OCI-LY3 (cell line): ENCODE measurements at regions not wholly inside any gene's neighbourhood (a gene's known extent, or its start where the extent isn't known, plus 50 kb on each side); places are given as distances from the start of the nearest gene placed in this dataset.

Experiments used
- H2AFZ ChIP-seq: fragments of 200-600, 300-600 bp; shearing (Covaris generic); 2 replicates; pipeline ENCODE4 v1.6.0; 2014; ENCODE audit warnings: antibody characterized with exemption, low read depth, low read length
- H3K27ac ChIP-seq: fragments of 200-600, 300-600 bp; sonication (generic); 2 replicates; pipeline ENCODE4 v1.5.1; 2014; ENCODE audit warnings: mild to moderate bottlenecking, low read length, moderate library complexity, mixed read lengths
- H3K27me3 ChIP-seq: fragments of 200-600, 300-600 bp; sonication (generic); 2 replicates; pipeline ENCODE4 v1.6.1; 2014; ENCODE audit warnings: low read depth, low read length, mixed read lengths
- H3K36me3 ChIP-seq: fragments of 200-600, 300-600 bp; sonication (generic); replicated peaks from 2 replicates; pipeline ENCODE3; 2014; ENCODE audit warnings: low read depth, low read length, mixed read lengths
- H3K4me1 ChIP-seq: fragments of 300-600, 200-600 bp; sonication (generic); 2 replicates; pipeline ENCODE4 v1.6.1; 2014; ENCODE audit warnings: low read length, mixed read lengths
- H3K4me2 ChIP-seq: fragments of 200-600, 300-600 bp; sonication (generic); 2 replicates; pipeline ENCODE4 v1.6.1; 2014; ENCODE audit warnings: low read length, mixed read lengths
- H3K4me3 ChIP-seq: fragments of 300-600, 200-600 bp; sonication (generic); 2 replicates; pipeline ENCODE4 v1.5.1; 2014; ENCODE audit warnings: antibody characterized with exemption, mild to moderate bottlenecking, low read length, moderate library complexity
- H3K79me2 ChIP-seq: fragments of 300-600, 200-600 bp; shearing (Covaris generic); 2 replicates; pipeline ENCODE4 v1.6.1; 2014; ENCODE audit warnings: mild to moderate bottlenecking, low read length, mixed read lengths
- H3K9ac ChIP-seq: fragments of 300-600, 200-600 bp; shearing (Covaris generic); 2 replicates; pipeline ENCODE4 v1.6.0; 2014; ENCODE audit warnings: mild to moderate bottlenecking, low read length, moderate library complexity
- H3K9me3 ChIP-seq: fragments of 200-600, 300-600 bp; shearing (Covaris generic); 2 replicates; pipeline ENCODE4 v1.6.1; 2014; ENCODE audit warnings: low read length, mixed read lengths; ENCODE audit not compliant: insufficient read depth
- H4K20me1 ChIP-seq: fragments of 200-600, 300-600 bp; sonication (generic); 2 replicates; pipeline ENCODE4 v1.6.1; 2016; ENCODE audit warnings: low read length, mixed read lengths; ENCODE audit not compliant: insufficient read depth
- CTCF ChIP-seq: fragments of 200-600, 300-600 bp; sonication (generic); IDR thresholded peaks from 2 replicates; pipeline ENCODE4 v1.5.1; 2014; ENCODE audit warnings: antibody characterized with exemption, low read length, low read depth
- EZH2phosphoT487 ChIP-seq: fragments of 200-600 bp; shearing (Covaris generic); IDR thresholded peaks from 2 replicates; pipeline ENCODE4 v1.6.1; 2018; ENCODE audit warnings: antibody characterized with exemption, mixed run types, low read depth

DNA sequence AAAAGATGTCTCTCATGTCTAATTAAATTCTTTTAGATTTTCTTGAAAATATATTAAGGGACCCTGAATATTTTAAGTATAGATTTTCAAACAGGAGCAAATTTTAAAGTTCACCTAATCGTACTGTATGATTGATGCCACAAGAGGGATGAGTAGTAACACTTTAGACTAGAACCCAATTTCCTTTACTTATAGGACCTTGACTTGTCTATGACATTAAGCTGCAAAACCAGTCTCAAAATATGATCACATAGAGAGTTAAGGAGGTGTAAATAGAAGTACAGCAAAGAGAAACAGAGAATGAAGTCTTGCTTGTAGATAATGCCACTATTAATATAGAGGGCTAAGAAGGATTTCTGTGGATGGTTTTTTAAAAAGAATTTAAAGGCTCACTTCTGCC is 312.9 kb upstream of the PRR16 start:
- H4K20me1 ChIP-seq = no peaks in the 10 kb centered on the region
- no peaks in the 10 kb centered on the region for H3K4me1 ChIP-seq
- no peak overlapping the region for H3K9ac ChIP-seq
- no peak overlapping the region for H2AFZ ChIP-seq
- H3K79me2 ChIP-seq = no peaks in the 10 kb centered on the region
- no peaks in the 10 kb centered on the region for H3K9me3 ChIP-seq
- H3K36me3 ChIP-seq = no peaks in the 10 kb centered on the region
- H3K27me3 ChIP-seq = no peaks in the 10 kb centered on the region
- no peak overlapping the region for H3K4me2 ChIP-seq
- H3K27ac ChIP-seq = no peak overlapping the region
- no peak for TF ChIP-seq CTCF
- no peak overlapping the region for H3K4me3 ChIP-seq

DNA sequence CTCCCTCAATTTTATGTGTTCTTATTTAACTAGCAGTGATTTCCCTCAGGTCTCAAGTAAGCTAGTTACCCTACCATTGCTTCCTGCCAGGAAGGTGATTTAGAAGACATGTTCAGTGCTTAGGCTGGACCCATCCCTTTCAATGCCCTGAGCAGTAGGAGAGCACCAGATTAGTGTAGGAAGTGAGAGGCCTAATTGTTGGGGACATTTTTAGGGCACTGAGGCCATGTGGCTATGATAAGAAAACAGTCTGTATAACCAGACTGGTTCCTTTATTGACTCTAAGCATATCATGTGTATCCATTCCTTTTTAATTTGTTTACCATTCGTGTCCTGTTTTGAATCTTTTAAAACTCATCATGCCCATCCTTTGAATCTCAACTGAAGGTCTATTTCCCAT is 312.3 kb upstream of the PRR16 start:
- no peak overlapping the region for H3K4me3 ChIP-seq
- H3K4me2 ChIP-seq = no peak overlapping the region
- H3K27me3 ChIP-seq = no peaks in the 10 kb centered on the region
- H3K9ac ChIP-seq = no peak overlapping the region
- H3K9me3 ChIP-seq = no peaks in the 10 kb centered on the region
- H3K36me3 ChIP-seq = no peaks in the 10 kb centered on the region
- H3K79me2 ChIP-seq = no peaks in the 10 kb centered on the region
- no peak overlapping the region for H3K27ac ChIP-seq
- H4K20me1 ChIP-seq = no peaks in the 10 kb centered on the region
- H3K4me1 ChIP-seq = no peaks in the 10 kb centered on the region
- H2AFZ ChIP-seq = no peak overlapping the region
- TF ChIP-seq CTCF (no peak), EZH2phosphoT487 (no peak)

- Histone ChIP-seq H3K4me3 (no peak overlapping the region), H3K4me2 (no peak overlapping the region), H4K20me1 (no peaks in the 10 kb centered on the region), H3K79me2 (no peaks in the 10 kb centered on the region), H3K9me3 (no peaks in the 10 kb centered on the region), H3K36me3 (no peaks in the 10 kb centered on the region), H2AFZ (no peak overlapping the region), H3K27me3 (no peaks in the 10 kb centered on the region), H3K4me1 (no peaks in the 10 kb centered on the region), H3K27ac (no peak overlapping the region), H3K9ac (no peak overlapping the region)
- TF ChIP-seq EZH2phosphoT487 = no peak
- TF ChIP-seq CTCF = no peak
Measured at GRCh38 chr5:120152472-120152871, 311.6 kb upstream of the PRR16 start.

GRCh38 chr5:120152931-120153330 is 311.2 kb upstream of the PRR16 start:
- H2AFZ ChIP-seq = no peak overlapping the region
- TF ChIP-seq CTCF (no peak), EZH2phosphoT487 (no peak)
- no peaks in the 10 kb centered on the region for H3K9me3 ChIP-seq
- H3K9ac ChIP-seq = no peak overlapping the region
- H3K4me1 ChIP-seq = no peaks in the 10 kb centered on the region
- no peaks in the 10 kb centered on the region for H3K36me3 ChIP-seq
- no peaks in the 10 kb centered on the region for H3K79me2 ChIP-seq
- H3K27me3 ChIP-seq = no peaks in the 10 kb centered on the region
- H3K27ac ChIP-seq = no peak overlapping the region
- no peaks in the 10 kb centered on the region for H4K20me1 ChIP-seq
- no peak overlapping the region for H3K4me2 ChIP-seq
- no peak overlapping the region for H3K4me3 ChIP-seq
